HepG2 (cell line): ENCODE measurements at regions not wholly inside any gene's neighbourhood (a gene's known extent, or its start where the extent isn't known, plus 50 kb on each side); places are given as distances from the start of the nearest gene placed in this dataset.

Experiments
- BCL6 ChIP-seq: IDR thresholded peaks from 2 replicates; pipeline ENCODE4 v1.6.1; 2016; ENCODE audit warnings: missing genetic modification reagents, missing compliant biosample characterization
- CEBPB ChIP-seq: IDR thresholded peaks from 2 replicates; pipeline ENCODE4 v1.6.1; 2011; ENCODE audit warnings: low read depth, low read length, improper control_type of control experiment, borderline replicate concordance
- HMG20B ChIP-seq: conservative IDR thresholded peaks from 2 replicates; pipeline ENCODE4 v1.6.1; 2016; ENCODE audit warnings: missing genetic modification reagents, missing compliant biosample characterization
- NFATC3 ChIP-seq: sonication (generic); formaldehyde crosslinking; IDR thresholded peaks from 2 replicates; pipeline ENCODE4 v1.5.1; 2020; ENCODE audit warnings: mild to moderate bottlenecking, missing genetic modification reagents
- NPAS2 ChIP-seq: sonication (generic); formaldehyde crosslinking; IDR thresholded peaks from 2 replicates; pipeline ENCODE4 v1.8.0; 2022; ENCODE audit warnings: mild to moderate bottlenecking, missing genetic modification reagents, borderline replicate concordance
- PPARG ChIP-seq: conservative IDR thresholded peaks from 2 replicates; pipeline ENCODE4 v1.6.1; 2016; ENCODE audit warnings: missing biosample characterization, missing genetic modification reagents
- RAD51 ChIP-seq: fragments of 450-650 bp; IDR thresholded peaks from 2 replicates; pipeline ENCODE4 v1.6.1; 2016; ENCODE audit warnings: borderline replicate concordance
- RARA ChIP-seq: IDR thresholded peaks from 2 replicates; pipeline ENCODE4 v1.6.1; 2016; ENCODE audit warnings: missing genetic modification reagents, missing compliant biosample characterization
- RNF219 ChIP-seq: sonication (generic); formaldehyde crosslinking; IDR thresholded peaks from 2 replicates; pipeline ENCODE4 v1.5.0; 2020; ENCODE audit warnings: mild to moderate bottlenecking, missing genetic modification reagents
- SIN3B ChIP-seq: fragments of 150-350 bp; IDR thresholded peaks from 2 replicates; pipeline ENCODE4 v1.6.1; 2014; ENCODE audit warnings: low read length
- SMAD1 ChIP-seq: sonication (generic); formaldehyde crosslinking; IDR thresholded peaks from 2 replicates; pipeline ENCODE4 v1.4.0; 2020; ENCODE audit warnings: missing genetic modification reagents, low read depth, mild to moderate bottlenecking, borderline replicate concordance
- SMC3 ChIP-seq: IDR thresholded peaks from 2 replicates; pipeline ENCODE4 v1.6.1; 2011; ENCODE audit warnings: low read length, improper control_type of control experiment
- SOX6 ChIP-seq, 2 experiments: fragments of 450-650 bp in 1 of 2; sonication (generic) in 1 of 2; formaldehyde crosslinking in 1 of 2; IDR thresholded peaks; 2 replicates each; pipeline versions ENCODE4 v1.4.0 to v1.6.1; 2017 to 2020; ENCODE audit warnings: antibody characterized with exemption in 1 of 2, mild to moderate bottlenecking in 1 of 2, missing genetic modification reagents in 1 of 2
- SPEN ChIP-seq: sonication (generic); formaldehyde crosslinking; IDR thresholded peaks from 2 replicates; pipeline ENCODE4 v1.5.1; 2020; ENCODE audit warnings: low read depth, mild to moderate bottlenecking, missing genetic modification reagents
- STAG1 ChIP-seq: sonication (generic); formaldehyde crosslinking; IDR thresholded peaks from 2 replicates; pipeline ENCODE4 v1.4.0; 2020; ENCODE audit warnings: missing genetic modification reagents
- ZNF160 ChIP-seq: sonication (generic); formaldehyde crosslinking; IDR thresholded peaks from 2 replicates; pipeline ENCODE4 v1.8.0; 2022; ENCODE audit warnings: mild to moderate bottlenecking, inconsistent platforms, missing genetic modification reagents
- ZNF251 ChIP-seq: sonication (generic); formaldehyde crosslinking; IDR thresholded peaks from 2 replicates; pipeline ENCODE4 v1.9.0; 2021; ENCODE audit warnings: mild to moderate bottlenecking, missing genetic modification reagents
- ZNF432 ChIP-seq: sonication (generic); formaldehyde crosslinking; IDR thresholded peaks from 2 replicates; pipeline ENCODE4 v1.5.0; 2020; ENCODE audit warnings: missing genetic modification reagents, mild to moderate bottlenecking, borderline replicate concordance
- ZNF441 ChIP-seq: sonication (generic); formaldehyde crosslinking; IDR thresholded peaks from 2 replicates; pipeline ENCODE4 v1.7.0; 2021; ENCODE audit warnings: missing genetic modification reagents, borderline replicate concordance
- ZNF562 ChIP-seq: sonication (generic); formaldehyde crosslinking; IDR thresholded peaks from 2 replicates; pipeline ENCODE4 v1.8.0; 2022; ENCODE audit warnings: missing genetic modification reagents, borderline replicate concordance
- ZNF629 ChIP-seq: sonication (generic); formaldehyde crosslinking; conservative IDR thresholded peaks from 2 replicates; pipeline ENCODE4 v1.5.0; 2020; ENCODE audit warnings: missing genetic modification reagents
- ZNF652 ChIP-seq: IDR thresholded peaks from 2 replicates; pipeline ENCODE4 v1.6.1; 2016; ENCODE audit warnings: low read depth, borderline replicate concordance
- ZNF839 ChIP-seq: sonication (generic); formaldehyde crosslinking; IDR thresholded peaks from 2 replicates; pipeline ENCODE4 v1.4.0; 2020; ENCODE audit warnings: missing genetic modification reagents, mild to moderate bottlenecking, borderline replicate concordance
- ZNF879 ChIP-seq: sonication (generic); formaldehyde crosslinking; IDR thresholded peaks from 2 replicates; pipeline ENCODE4 v1.8.1; 2023; ENCODE audit warnings: missing genetic modification reagents
- TF ChIP-seq, protein P1 (sequence below): sonication (generic); formaldehyde crosslinking; IDR thresholded peaks from 2 replicates; pipeline ENCODE4 v1.8.0; 2022; ENCODE audit warnings: mild to moderate bottlenecking, missing genetic modification reagents
- TF ChIP-seq, protein P2 (sequence below): sonication (generic); formaldehyde crosslinking; IDR thresholded peaks from 2 replicates; pipeline ENCODE4 v1.5.1; 2020; ENCODE audit warnings: missing genetic modification reagents, mild to moderate bottlenecking, borderline replicate concordance
- TF ChIP-seq, protein P3 (sequence below): sonication (generic); formaldehyde crosslinking; IDR thresholded peaks from 2 replicates; pipeline ENCODE4 v1.4.0; 2020; ENCODE audit warnings: missing genetic modification reagents, borderline replicate concordance

GRCh38 chr6:4008324-4009047, 70.5 kb downstream of the FAM217A start (continued):
- TF ChIP-seq RNF219 (CRISPR knock-in tag) (no peak), SOX6 (IDR thresholded peaks at IDR 0.05) (no peak), SOX6 (CRISPR knock-in tag; IDR thresholded peaks at IDR 0.05) (no peak), ZNF879 (CRISPR knock-in tag) (no peak), SMAD1 (CRISPR knock-in tag) (no peak), ZNF251 (no peak), ZNF432 (no peak), ZNF160 (CRISPR knock-in tag) (no peak), PPARG (no peak), NPAS2 (CRISPR knock-in tag) (no peak), SIN3B (no peak), NFATC3 (no peak), ZNF629 (CRISPR knock-in tag) (no peak), ZNF441 (CRISPR knock-in tag) (no peak), STAG1 (peak; percentile 79), ZNF652 (no peak), HMG20B (no peak), CEBPB (peak; percentile 96), RAD51 (no peak), SPEN (CRISPR knock-in tag) (no peak), BCL6 (peak; percentile 64), ZNF839 (CRISPR knock-in tag) (no peak), SMC3 (peak; percentile 70), RARA (CRISPR knock-in tag) (peak; percentile 47), ZNF562 (no peak)
- TF ChIP-seq, protein P1, sequence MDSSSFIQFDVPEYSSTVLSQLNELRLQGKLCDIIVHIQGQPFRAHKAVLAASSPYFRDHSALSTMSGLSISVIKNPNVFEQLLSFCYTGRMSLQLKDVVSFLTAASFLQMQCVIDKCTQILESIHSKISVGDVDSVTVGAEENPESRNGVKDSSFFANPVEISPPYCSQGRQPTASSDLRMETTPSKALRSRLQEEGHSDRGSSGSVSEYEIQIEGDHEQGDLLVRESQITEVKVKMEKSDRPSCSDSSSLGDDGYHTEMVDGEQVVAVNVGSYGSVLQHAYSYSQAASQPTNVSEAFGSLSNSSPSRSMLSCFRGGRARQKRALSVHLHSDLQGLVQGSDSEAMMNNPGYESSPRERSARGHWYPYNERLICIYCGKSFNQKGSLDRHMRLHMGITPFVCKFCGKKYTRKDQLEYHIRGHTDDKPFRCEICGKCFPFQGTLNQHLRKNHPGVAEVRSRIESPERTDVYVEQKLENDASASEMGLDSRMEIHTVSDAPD (CRISPR knock-in tag), result peak; percentile 46; the same call in 1 of the 2 replicates
- TF ChIP-seq, protein P2, sequence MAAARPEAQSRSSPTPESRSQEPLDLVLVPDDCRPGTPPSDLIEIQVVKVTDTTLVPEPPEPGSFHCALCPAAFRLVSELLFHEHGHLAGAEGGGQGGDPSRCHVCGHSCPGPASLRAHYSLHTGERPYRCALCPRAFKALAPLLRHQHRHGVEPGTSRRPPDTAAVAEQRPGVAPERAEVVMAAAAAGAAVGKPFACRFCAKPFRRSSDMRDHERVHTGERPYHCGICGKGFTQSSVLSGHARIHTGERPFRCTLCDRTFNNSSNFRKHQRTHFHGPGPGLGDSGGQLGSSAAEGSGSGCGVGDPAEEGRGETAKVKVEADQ (CRISPR knock-in tag), result no peak
- TF ChIP-seq, protein P3, sequence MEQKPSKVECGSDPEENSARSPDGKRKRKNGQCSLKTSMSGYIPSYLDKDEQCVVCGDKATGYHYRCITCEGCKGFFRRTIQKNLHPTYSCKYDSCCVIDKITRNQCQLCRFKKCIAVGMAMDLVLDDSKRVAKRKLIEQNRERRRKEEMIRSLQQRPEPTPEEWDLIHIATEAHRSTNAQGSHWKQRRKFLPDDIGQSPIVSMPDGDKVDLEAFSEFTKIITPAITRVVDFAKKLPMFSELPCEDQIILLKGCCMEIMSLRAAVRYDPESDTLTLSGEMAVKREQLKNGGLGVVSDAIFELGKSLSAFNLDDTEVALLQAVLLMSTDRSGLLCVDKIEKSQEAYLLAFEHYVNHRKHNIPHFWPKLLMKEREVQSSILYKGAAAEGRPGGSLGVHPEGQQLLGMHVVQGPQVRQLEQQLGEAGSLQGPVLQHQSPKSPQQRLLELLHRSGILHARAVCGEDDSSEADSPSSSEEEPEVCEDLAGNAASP (CRISPR knock-in tag), result 0 out of 2 replicates have a peak, but pooled peaks have one; percentile 30
